K562 (cell line): ENCODE measurements at regions not wholly inside any gene's neighbourhood (a gene's known extent, or its start where the extent isn't known, plus 50 kb on each side); places are given as distances from the start of the nearest gene placed in this dataset.

Experiments used
- ATAC-seq: fragments of 200-7000 bp; cut with Tn5 transposase; 3 replicates; pipeline ENCODE4 v1.9.1; 2020; ENCODE audit warnings: moderate library complexity
- BruUV-seq: library from RNA; stranded (reverse); fragments of 400-500 nt; replicated peaks from 2 replicates; lab custom pipeline; 2021; lab: Mats Ljungman, UMichigan
- CTCF ChIA-PET: fragments of 300-600 bp; formaldehyde crosslinking; extraction: SDS; loops from one replicate; lab custom pipeline; 2021; ENCODE audit warnings: low intra/inter-chr PET ratio; lab: Yijun Ruan, JAX
- POLR2A ChIA-PET: fragments of 300-600, 350-650 bp; sonication (Branson Sonifier 250); formaldehyde crosslinking; extraction: SDS; loops from one replicate; lab custom pipeline; 2021; ENCODE audit warnings: antibody characterized with exemption, inconsistent platforms; lab: Yijun Ruan, JAX
- DNase-seq, 4 experiments: peaks; one replicate each; pipeline versions ENCODE4 v3.0.0 to v3.0.0-alpha.2; 2011 to 2018; ENCODE audit warnings: low spot score in 3 of 4, mixed read lengths in 3 of 4; ENCODE audit errors: extremely low read depth in 1 of 4
- FAIRE-seq: peaks from 2 replicates; lab custom pipeline; 2011; peaks lifted over from hg19 to GRCh38; lab: Jason Lieb, UNC
- H2AFZ ChIP-seq: 2 replicates; pipeline ENCODE4 v1.6.0; 2011; ENCODE audit warnings: low read depth, low read length, control low read depth, inconsistent platforms
- H3K27ac ChIP-seq: fragments of 200-600 bp; 3 replicates; pipeline ENCODE4 v1.8.0; 2011; ENCODE audit warnings: low read depth, mild to moderate bottlenecking, control low read depth, inconsistent platforms, low read length, moderate library complexity, mixed read lengths; ENCODE audit errors: extremely low read depth
- H3K27me3 ChIP-seq, 2 experiments: fragments of 300-600 bp in 1 of 2; 2 replicates in 1 of 2; 3 replicates in 1 of 2; pipeline versions ENCODE4 v1.6.0 to v1.8.0; 2011; ENCODE audit warnings: inconsistent platforms in 2 of 2, low read length in 2 of 2, mild to moderate bottlenecking in 1 of 2, mixed read lengths in 1 of 2, moderate library complexity in 1 of 2; ENCODE audit not compliant: control insufficient read depth in 2 of 2, insufficient read depth in 2 of 2
- H3K36me3 ChIP-seq: fragments of 300-600 bp; 3 replicates; pipeline ENCODE4 v1.8.0; 2011; ENCODE audit warnings: mild to moderate bottlenecking, low read length, inconsistent platforms; ENCODE audit not compliant: control insufficient read depth, insufficient read depth
- H3K4me1 ChIP-seq, 2 experiments: fragments of 200-600 bp in 1 of 2; replicated peaks in 1 of 2; 2 replicates in 1 of 2; 3 replicates in 1 of 2; pipeline versions ENCODE4 v1.5.1 to v1.8.0; 2011; ENCODE audit warnings: inconsistent platforms in 2 of 2, low read length in 2 of 2, mild to moderate bottlenecking in 1 of 2, mixed read lengths in 1 of 2, moderate library complexity in 1 of 2; ENCODE audit not compliant: control insufficient read depth in 2 of 2, insufficient read depth in 2 of 2
- H3K4me2 ChIP-seq: 2 replicates; pipeline ENCODE4 v1.6.1; 2011; ENCODE audit warnings: low read length, control low read depth, inconsistent platforms, mixed read lengths; ENCODE audit not compliant: insufficient read depth
- H3K4me3 ChIP-seq: fragments of 200-600 bp; sonication (generic), shearing (Covaris generic); 2 replicates; pipeline ENCODE4 v1.5.1; 2016; ENCODE audit warnings: control low read depth, inconsistent platforms
- H3K79me2 ChIP-seq: fragments of 200-600 bp; 3 replicates; pipeline ENCODE4 v1.8.0; 2011; ENCODE audit warnings: low read length, inconsistent platforms; ENCODE audit not compliant: control insufficient read depth, insufficient read depth
- H3K9ac ChIP-seq, 2 experiments: 2 replicates each; pipeline versions ENCODE4 v1.6.0 to v1.6.1; 2011; ENCODE audit warnings: low read depth in 2 of 2, low read length in 2 of 2, control low read depth in 1 of 2, inconsistent platforms in 1 of 2, mild to moderate bottlenecking in 1 of 2, mixed read lengths in 1 of 2; ENCODE audit not compliant: insufficient read depth in 1 of 2
- H3K9me1 ChIP-seq: one replicate; pipeline ENCODE4 v1.6.0; 2011; ENCODE audit warnings: inconsistent platforms, mild to moderate bottlenecking, low read length, moderate library complexity; ENCODE audit not compliant: control insufficient read depth, insufficient read depth
- H3K9me3 ChIP-seq: replicated peaks from 2 replicates; pipeline ENCODE4 v1.5.1; 2011; ENCODE audit warnings: low read depth, low read length, inconsistent platforms; ENCODE audit not compliant: control insufficient read depth, insufficient read depth
- H4K20me1 ChIP-seq: replicated peaks from 2 replicates; pipeline ENCODE4 v1.6.1; 2011; ENCODE audit warnings: low read length, inconsistent platforms, mixed read lengths; ENCODE audit not compliant: control insufficient read depth, insufficient read depth
- NFYB ChIP-seq: IDR thresholded peaks from 2 replicates; pipeline ENCODE4 v1.6.1; 2011; ENCODE audit warnings: mild to moderate bottlenecking, moderate library complexity; ENCODE audit not compliant: insufficient read length; ENCODE audit errors: extremely low read depth
- NR4A1 ChIP-seq, 2 experiments: fragments of 250-450 bp in 1 of 2; fragments of 450-650 bp in 1 of 2; sonication (Bioruptor Pico) in 1 of 2; IDR thresholded peaks; 2 replicates each; pipeline versions ENCODE4 v1.4.0 to v1.6.1; 2016 to 2020; ENCODE audit warnings: mild to moderate bottlenecking in 2 of 2, missing compliant biosample characterization in 1 of 2, missing genetic modification characterization in 1 of 2, moderate library complexity in 1 of 2
- PHF20 ChIP-seq: fragments of 450-650 bp; IDR thresholded peaks from 2 replicates; pipeline ENCODE4 v1.6.1; 2018; ENCODE audit not compliant: partially characterized antibody
- WGBS: fragments of 100-300 bp; shearing (Covaris generic); methylation state at CpG from one replicate; pipeline ENCODE4 v1.1.6; 2016; ENCODE audit warnings: low coverage, mixed read lengths; ENCODE audit not compliant: insufficient coverage; ENCODE audit errors: missing lambda C conversion rate; 5-methylcytosine and 5-hydroxymethylcytosine counted together
- in situ Hi-C: fragments of 300-500 bp; cut with MboI; formaldehyde crosslinking; loops from 4 replicates; pipeline ENCODE4 v1.15.0; 2018; ENCODE audit warnings: inconsistent platforms, mixed read lengths
- intact Hi-C: fragments of 100-400 bp; cut with micrococcal nuclease; formaldehyde crosslinking; loops from 2 replicates; pipeline ENCODE4 v1.14.2; 2022
- TF ChIP-seq, protein P1 (sequence below), 2 experiments: fragments of 450-650 bp in 1 of 2; sonication (generic) in 1 of 2; formaldehyde crosslinking in 1 of 2; IDR thresholded peaks; 2 replicates each; pipeline versions ENCODE4 v1.7.1 to v1.9.0; 2016 to 2022; ENCODE audit warnings: inconsistent platforms in 1 of 2, mild to moderate bottlenecking in 1 of 2, missing genetic modification reagents in 1 of 2

GRCh38 chr2:55102056-55102812 lies 52.0 kb upstream of the RTN4 start:
- H3K4me2 ChIP-seq: no peak overlapping the region
- no peaks in the 10 kb centered on the region for H3K79me2 ChIP-seq
- H3K4me1 ChIP-seq: peaks cover 8 to 40% of the 10 kb centered on the region in 2 experiments
- peak overlapping the region; percentile 48 for H2AFZ ChIP-seq
- intact Hi-C loops (no loop called here), in situ Hi-C loops (no loop called here)
- 69% methylated on average over 4 of the region's 4 CpGs for WGBS
- no TSS peak for BruUV-seq
- TF ChIP-seq NFYB (no peak), PHF20 (no peak), NR4A1 (CRISPR knock-in tag; IDR thresholded peaks at IDR 0.05) (no peak), NR4A1 (tag; IDR thresholded peaks at IDR 0.05) (0 out of 2 replicates have a peak, but pooled peaks have one; percentile 37)
- TF ChIP-seq, protein P1, sequence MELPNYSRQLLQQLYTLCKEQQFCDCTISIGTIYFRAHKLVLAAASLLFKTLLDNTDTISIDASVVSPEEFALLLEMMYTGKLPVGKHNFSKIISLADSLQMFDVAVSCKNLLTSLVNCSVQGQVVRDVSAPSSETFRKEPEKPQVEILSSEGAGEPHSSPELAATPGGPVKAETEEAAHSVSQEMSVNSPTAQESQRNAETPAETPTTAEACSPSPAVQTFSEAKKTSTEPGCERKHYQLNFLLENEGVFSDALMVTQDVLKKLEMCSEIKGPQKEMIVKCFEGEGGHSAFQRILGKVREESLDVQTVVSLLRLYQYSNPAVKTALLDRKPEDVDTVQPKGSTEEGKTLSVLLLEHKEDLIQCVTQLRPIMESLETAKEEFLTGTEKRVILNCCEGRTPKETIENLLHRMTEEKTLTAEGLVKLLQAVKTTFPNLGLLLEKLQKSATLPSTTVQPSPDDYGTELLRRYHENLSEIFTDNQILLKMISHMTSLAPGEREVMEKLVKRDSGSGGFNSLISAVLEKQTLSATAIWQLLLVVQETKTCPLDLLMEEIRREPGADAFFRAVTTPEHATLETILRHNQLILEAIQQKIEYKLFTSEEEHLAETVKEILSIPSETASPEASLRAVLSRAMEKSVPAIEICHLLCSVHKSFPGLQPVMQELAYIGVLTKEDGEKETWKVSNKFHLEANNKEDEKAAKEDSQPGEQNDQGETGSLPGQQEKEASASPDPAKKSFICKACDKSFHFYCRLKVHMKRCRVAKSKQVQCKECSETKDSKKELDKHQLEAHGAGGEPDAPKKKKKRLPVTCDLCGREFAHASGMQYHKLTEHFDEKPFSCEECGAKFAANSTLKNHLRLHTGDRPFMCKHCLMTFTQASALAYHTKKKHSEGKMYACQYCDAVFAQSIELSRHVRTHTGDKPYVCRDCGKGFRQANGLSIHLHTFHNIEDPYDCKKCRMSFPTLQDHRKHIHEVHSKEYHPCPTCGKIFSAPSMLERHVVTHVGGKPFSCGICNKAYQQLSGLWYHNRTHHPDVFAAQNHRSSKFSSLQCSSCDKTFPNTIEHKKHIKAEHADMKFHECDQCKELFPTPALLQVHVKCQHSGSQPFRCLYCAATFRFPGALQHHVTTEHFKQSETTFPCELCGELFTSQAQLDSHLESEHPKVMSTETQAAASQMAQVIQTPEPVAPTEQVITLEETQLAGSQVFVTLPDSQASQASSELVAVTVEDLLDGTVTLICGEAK (IDR thresholded peaks at IDR 0.05): peak; percentile 96
- TF ChIP-seq, protein P1 (CRISPR knock-in tag; IDR thresholded peaks at IDR 0.05): peak; percentile 93
- H3K9ac ChIP-seq: no peak overlapping the region
- DNase-seq (no peak), FAIRE-seq (no peak), ATAC-seq (no peak)
- H3K27ac ChIP-seq: no peak overlapping the region
- H3K4me3 ChIP-seq: no peak overlapping the region
- H3K36me3 ChIP-seq: no peaks in the 10 kb centered on the region
- CTCF ChIA-PET: no interaction called here
- POLR2A ChIA-PET: no interaction called here
- H3K27me3 ChIP-seq: no peaks in the 10 kb centered on the region
- no peaks in the 10 kb centered on the region for H4K20me1 ChIP-seq
- H3K9me1 ChIP-seq: no peaks in the 10 kb centered on the region
- no peaks in the 10 kb centered on the region for H3K9me3 ChIP-seq
